ENCODE measurements at regions not wholly inside any gene's neighbourhood (a gene's known extent, or its start where the extent isn't known, plus 50 kb on each side); places are given as distances from the start of the nearest gene placed in this dataset.

- DNase-seq = no peak
- intact Hi-C loops (cut with DNase I) = no loop called here
Observed at GRCh38 chr10:33126742-33127141, 168.7 kb upstream of the ITGB1 start.

GRCh38 chr10:33125522-33126517 lies 167.8 kb upstream of the ITGB1 start:
- intact Hi-C loops (cut with DNase I) = no loop called here

GRCh38 chr10:33125111-33125510 lies 167.1 kb upstream of the ITGB1 start:
- no peak for DNase-seq
- intact Hi-C loops (cut with DNase I) = no loop called here

More at GRCh38 chr10:33125522-33126517, 167.8 kb upstream of the ITGB1 start:
- no peak for DNase-seq

GRCh38 chr10:33123680-33124079 lies 165.7 kb upstream of the ITGB1 start:
- DNase-seq = no peak

GRCh38 chr10:33122014-33122809 lies 164.2 kb upstream of the ITGB1 start:
- intact Hi-C loops (cut with DNase I) = no loop called here
- no peak for DNase-seq

More at GRCh38 chr10:33123680-33124079, 165.7 kb upstream of the ITGB1 start:
- intact Hi-C loops (cut with DNase I) = no loop called here

- intact Hi-C loops (cut with DNase I) = no loop called here
- no peak for DNase-seq
Observed at GRCh38 chr10:33120700-33121099, 162.7 kb upstream of the ITGB1 start.

- intact Hi-C loops (cut with DNase I) = no loop called here
- DNase-seq = no peak
Observed at GRCh38 chr10:33120275-33120674, 162.2 kb upstream of the ITGB1 start.

- no peak for DNase-seq
- intact Hi-C loops (cut with DNase I) = no loop called here
Observed at GRCh38 chr10:33117816-33118215, 159.8 kb upstream of the ITGB1 start.

GRCh38 chr10:33117230-33117629 lies 159.2 kb upstream of the ITGB1 start:
- DNase-seq = no peak
- intact Hi-C loops (cut with DNase I) = no loop called here

- DNase-seq = peak in 29 of 42 donors; percentile 10 to 70 (median 40)
- intact Hi-C loops (cut with DNase I) = no loop called here
Observed at GRCh38 chr10:33115738-33116719, 158.0 kb upstream of the ITGB1 start.

- DNase-seq = no peak
- intact Hi-C loops (cut with DNase I) = no loop called here
Observed at GRCh38 chr10:33114451-33114952, 156.5 kb upstream of the ITGB1 start.

GRCh38 chr10:33113466-33113865 lies 155.4 kb upstream of the ITGB1 start:
- intact Hi-C loops (cut with DNase I) = no loop called here

GRCh38 chr10:33112831-33113455 lies 154.9 kb upstream of the ITGB1 start:
- DNase-seq = no peak
- intact Hi-C loops (cut with DNase I) = no loop called here

More at GRCh38 chr10:33113466-33113865, 155.4 kb upstream of the ITGB1 start:
- no peak for DNase-seq

- intact Hi-C loops (cut with DNase I) = no loop called here
- no peak for DNase-seq
Observed at GRCh38 chr10:33111488-33112051, 153.5 kb upstream of the ITGB1 start.

GRCh38 chr10:33109788-33110469 lies 151.9 kb upstream of the ITGB1 start:
- intact Hi-C loops (cut with DNase I) = no loop called here
- no peak for DNase-seq

GRCh38 chr10:33109384-33109783 lies 151.4 kb upstream of the ITGB1 start:
- DNase-seq = no peak
- intact Hi-C loops (cut with DNase I) = no loop called here

GRCh38 chr10:33107953-33108352 lies 149.9 kb upstream of the ITGB1 start:
- intact Hi-C loops (cut with DNase I) = no loop called here

More at GRCh38 chr10:33107953-33108352, 149.9 kb upstream of the ITGB1 start:
- no peak for DNase-seq

All from head of caudate nucleus (tissue), 42 donors.